ENCODE measurements at regions not wholly inside any gene's neighbourhood (a gene's known extent, or its start where the extent isn't known, plus 50 kb on each side); places are given as distances from the start of the nearest gene placed in this dataset.

- no peak for TF ChIP-seq YY1 (IDR thresholded peaks at IDR 0.05; ENCODE audit: low read depth)
- no peak for TF ChIP-seq TAF1 (IDR thresholded peaks at IDR 0.05; ENCODE audit: low read depth)
- no peak for TF ChIP-seq EGR1 (IDR thresholded peaks at IDR 0.05)
- TF ChIP-seq, protein P1, sequence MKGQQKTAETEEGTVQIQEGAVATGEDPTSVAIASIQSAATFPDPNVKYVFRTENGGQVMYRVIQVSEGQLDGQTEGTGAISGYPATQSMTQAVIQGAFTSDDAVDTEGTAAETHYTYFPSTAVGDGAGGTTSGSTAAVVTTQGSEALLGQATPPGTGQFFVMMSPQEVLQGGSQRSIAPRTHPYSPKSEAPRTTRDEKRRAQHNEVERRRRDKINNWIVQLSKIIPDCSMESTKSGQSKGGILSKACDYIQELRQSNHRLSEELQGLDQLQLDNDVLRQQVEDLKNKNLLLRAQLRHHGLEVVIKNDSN (IDR thresholded peaks at IDR 0.05): no peak
- TF ChIP-seq RAD21 (IDR thresholded peaks at IDR 0.05; ENCODE audit: low read depth): no peak
- TF ChIP-seq, protein P2, sequence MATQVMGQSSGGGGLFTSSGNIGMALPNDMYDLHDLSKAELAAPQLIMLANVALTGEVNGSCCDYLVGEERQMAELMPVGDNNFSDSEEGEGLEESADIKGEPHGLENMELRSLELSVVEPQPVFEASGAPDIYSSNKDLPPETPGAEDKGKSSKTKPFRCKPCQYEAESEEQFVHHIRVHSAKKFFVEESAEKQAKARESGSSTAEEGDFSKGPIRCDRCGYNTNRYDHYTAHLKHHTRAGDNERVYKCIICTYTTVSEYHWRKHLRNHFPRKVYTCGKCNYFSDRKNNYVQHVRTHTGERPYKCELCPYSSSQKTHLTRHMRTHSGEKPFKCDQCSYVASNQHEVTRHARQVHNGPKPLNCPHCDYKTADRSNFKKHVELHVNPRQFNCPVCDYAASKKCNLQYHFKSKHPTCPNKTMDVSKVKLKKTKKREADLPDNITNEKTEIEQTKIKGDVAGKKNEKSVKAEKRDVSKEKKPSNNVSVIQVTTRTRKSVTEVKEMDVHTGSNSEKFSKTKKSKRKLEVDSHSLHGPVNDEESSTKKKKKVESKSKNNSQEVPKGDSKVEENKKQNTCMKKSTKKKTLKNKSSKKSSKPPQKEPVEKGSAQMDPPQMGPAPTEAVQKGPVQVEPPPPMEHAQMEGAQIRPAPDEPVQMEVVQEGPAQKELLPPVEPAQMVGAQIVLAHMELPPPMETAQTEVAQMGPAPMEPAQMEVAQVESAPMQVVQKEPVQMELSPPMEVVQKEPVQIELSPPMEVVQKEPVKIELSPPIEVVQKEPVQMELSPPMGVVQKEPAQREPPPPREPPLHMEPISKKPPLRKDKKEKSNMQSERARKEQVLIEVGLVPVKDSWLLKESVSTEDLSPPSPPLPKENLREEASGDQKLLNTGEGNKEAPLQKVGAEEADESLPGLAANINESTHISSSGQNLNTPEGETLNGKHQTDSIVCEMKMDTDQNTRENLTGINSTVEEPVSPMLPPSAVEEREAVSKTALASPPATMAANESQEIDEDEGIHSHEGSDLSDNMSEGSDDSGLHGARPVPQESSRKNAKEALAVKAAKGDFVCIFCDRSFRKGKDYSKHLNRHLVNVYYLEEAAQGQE (IDR thresholded peaks at IDR 0.05; ENCODE audit: low read depth): no peak
- no peak for TF ChIP-seq NFIC (IDR thresholded peaks at IDR 0.05)
- no peak for TF ChIP-seq ZBTB7A (IDR thresholded peaks at IDR 0.05; ENCODE audit: low read depth)
- TF ChIP-seq CEBPB (IDR thresholded peaks at IDR 0.05): no peak
- no peak for TF ChIP-seq TEAD4 (IDR thresholded peaks at IDR 0.05)
- no peak for TF ChIP-seq EP300 (IDR thresholded peaks at IDR 0.05; ENCODE audit: borderline replicate concordance)
Observed at GRCh38 chr11:82653752-82654151, 79.9 kb downstream of the FAM181B start.

Measured in Ishikawa (cell line).